ENCODE measurements at regions not wholly inside any gene's neighbourhood (a gene's known extent, or its start where the extent isn't known, plus 50 kb on each side); places are given as distances from the start of the nearest gene placed in this dataset.

DNA sequence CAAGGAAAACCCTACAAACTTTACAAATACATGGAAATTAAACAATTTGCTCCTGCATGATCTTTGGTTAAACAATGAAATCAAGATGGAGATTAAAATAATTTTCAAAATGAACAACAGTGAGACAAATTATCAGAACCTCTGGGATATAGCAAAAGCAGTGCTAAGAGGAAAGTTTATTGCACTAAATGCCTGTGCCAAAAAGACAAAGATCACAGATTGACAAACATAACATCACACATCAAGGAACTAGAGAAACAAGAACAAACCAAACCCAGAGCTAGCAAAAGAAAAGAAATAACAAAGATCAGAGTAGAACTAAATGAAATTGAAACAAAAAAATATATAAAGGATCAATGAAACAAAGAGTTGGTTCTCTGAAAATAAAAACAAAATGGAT, 95.2 kb upstream of the FBXO11 start:
- Histone ChIP-seq H3K9me3 (ENCODE audit: control insufficient read depth, insufficient read depth, low read length) (no peaks in the 10 kb centered on the region), H3K27ac (ENCODE audit: low read length) (no peak overlapping the region), H3K4me1 (ENCODE audit: control insufficient read depth, insufficient read depth, low read length) (no peaks in the 10 kb centered on the region), H3K36me3 (ENCODE audit: control insufficient read depth, insufficient read depth, low read length) (no peaks in the 10 kb centered on the region), H3K4me3 (ENCODE audit: low read length) (no peak overlapping the region), H3K27me3 (ENCODE audit: control insufficient read depth, insufficient read depth, low read length) (peaks cover 2% of the 10 kb centered on the region)
- Mint-ChIP-seq H3K4me1 (no peaks in the 10 kb centered on the region), H3K27ac (no peak overlapping the region), H3K27me3 (ENCODE audit: low read depth in 2 of 2) (peaks cover 7 to 29% of the 10 kb centered on the region in 2 donors), H3K36me3 (no peaks in the 10 kb centered on the region), H3K4me3 (no peak overlapping the region), H3K9me3 (no peaks in the 10 kb centered on the region)
- TF ChIP-seq, protein P1, sequence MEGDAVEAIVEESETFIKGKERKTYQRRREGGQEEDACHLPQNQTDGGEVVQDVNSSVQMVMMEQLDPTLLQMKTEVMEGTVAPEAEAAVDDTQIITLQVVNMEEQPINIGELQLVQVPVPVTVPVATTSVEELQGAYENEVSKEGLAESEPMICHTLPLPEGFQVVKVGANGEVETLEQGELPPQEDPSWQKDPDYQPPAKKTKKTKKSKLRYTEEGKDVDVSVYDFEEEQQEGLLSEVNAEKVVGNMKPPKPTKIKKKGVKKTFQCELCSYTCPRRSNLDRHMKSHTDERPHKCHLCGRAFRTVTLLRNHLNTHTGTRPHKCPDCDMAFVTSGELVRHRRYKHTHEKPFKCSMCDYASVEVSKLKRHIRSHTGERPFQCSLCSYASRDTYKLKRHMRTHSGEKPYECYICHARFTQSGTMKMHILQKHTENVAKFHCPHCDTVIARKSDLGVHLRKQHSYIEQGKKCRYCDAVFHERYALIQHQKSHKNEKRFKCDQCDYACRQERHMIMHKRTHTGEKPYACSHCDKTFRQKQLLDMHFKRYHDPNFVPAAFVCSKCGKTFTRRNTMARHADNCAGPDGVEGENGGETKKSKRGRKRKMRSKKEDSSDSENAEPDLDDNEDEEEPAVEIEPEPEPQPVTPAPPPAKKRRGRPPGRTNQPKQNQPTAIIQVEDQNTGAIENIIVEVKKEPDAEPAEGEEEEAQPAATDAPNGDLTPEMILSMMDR (IDR thresholded peaks at IDR 0.05), result no peak
- ATAC-seq (no peak), DNase-seq (no peak)
- intact Hi-C loops (cut with micrococcal nuclease), result no loop called here

DNA sequence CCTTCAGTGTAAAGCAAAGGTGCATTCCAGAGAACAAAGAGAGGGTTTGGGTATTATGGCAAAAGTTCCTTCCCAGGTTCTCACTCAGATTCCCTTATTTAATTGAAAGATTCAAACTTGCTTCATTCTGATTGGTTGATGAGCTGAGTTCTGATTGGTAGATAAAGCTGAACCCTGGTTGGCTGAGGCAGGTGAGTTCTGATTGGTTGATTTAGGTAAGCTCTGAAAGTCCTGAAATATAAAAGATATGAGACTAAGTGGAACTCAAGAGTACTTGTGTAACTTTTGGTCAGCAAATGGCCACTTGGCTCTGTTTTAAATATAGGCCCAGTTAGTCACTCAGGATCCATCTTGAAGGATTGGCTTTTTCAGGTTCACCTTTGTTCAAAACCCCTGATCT, 99.8 kb upstream of the FBXO11 start:
- Histone ChIP-seq H3K27ac (ENCODE audit: low read length) (no peak overlapping the region), H3K4me3 (ENCODE audit: low read length) (no peak overlapping the region), H3K4me1 (ENCODE audit: control insufficient read depth, insufficient read depth, low read length) (no peaks in the 10 kb centered on the region), H3K9me3 (ENCODE audit: control insufficient read depth, insufficient read depth, low read length) (no peaks in the 10 kb centered on the region), H3K27me3 (ENCODE audit: control insufficient read depth, insufficient read depth, low read length) (no peaks in the 10 kb centered on the region), H3K36me3 (ENCODE audit: control insufficient read depth, insufficient read depth, low read length) (no peaks in the 10 kb centered on the region)
- TF ChIP-seq, protein P1 (IDR thresholded peaks at IDR 0.05), result no peak
- DNase-seq (no peak), ATAC-seq (no peak)
- Mint-ChIP-seq H3K36me3 (no peaks in the 10 kb centered on the region), H3K27ac (no peak overlapping the region), H3K27me3 (ENCODE audit: low read depth in 2 of 2) (peaks cover 14 to 35% of the 10 kb centered on the region in 2 donors), H3K9me3 (no peaks in the 10 kb centered on the region), H3K4me3 (no peak overlapping the region), H3K4me1 (no peaks in the 10 kb centered on the region)
- intact Hi-C loops (cut with micrococcal nuclease), result no loop called here

DNA sequence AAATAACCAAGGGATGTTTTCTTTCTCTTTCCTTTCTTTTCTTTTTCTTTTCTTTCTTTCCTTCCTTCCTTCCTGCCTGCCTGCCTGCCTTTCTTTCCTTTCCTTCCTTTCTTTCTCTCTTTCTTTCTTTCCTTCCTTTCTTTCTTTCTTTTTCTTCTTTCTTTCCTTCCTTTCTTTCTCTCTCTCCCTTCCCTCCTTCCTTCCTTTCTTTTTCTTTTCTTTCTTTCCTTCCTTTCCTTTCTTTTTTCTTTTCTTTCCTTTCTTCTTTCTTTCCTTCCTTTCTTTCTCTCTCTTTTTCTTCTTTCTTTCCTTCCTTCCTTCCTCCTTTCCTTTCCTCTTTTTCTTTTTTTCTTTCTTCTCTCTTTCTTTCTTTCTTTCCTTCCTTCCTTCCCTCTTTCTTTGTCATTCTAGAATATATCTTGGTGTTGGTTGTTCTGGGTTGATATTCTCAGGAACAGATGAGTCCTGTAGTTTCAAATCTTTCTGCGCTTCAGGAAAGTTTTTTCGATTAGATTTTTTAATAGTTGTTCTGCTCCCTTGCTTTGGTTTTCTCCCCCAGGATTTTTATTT, 101.5 kb upstream of the FBXO11 start:
- Histone ChIP-seq H3K9me3 (ENCODE audit: control insufficient read depth, insufficient read depth, low read length) (no peaks in the 10 kb centered on the region), H3K36me3 (ENCODE audit: control insufficient read depth, insufficient read depth, low read length) (no peaks in the 10 kb centered on the region), H3K27me3 (ENCODE audit: control insufficient read depth, insufficient read depth, low read length) (no peaks in the 10 kb centered on the region), H3K4me1 (ENCODE audit: control insufficient read depth, insufficient read depth, low read length) (no peaks in the 10 kb centered on the region), H3K4me3 (ENCODE audit: low read length) (no peak overlapping the region), H3K27ac (ENCODE audit: low read length) (no peak overlapping the region)
- intact Hi-C loops (cut with micrococcal nuclease), result no loop called here
- H3K4me3 Mint-ChIP-seq, result no peak overlapping the region
- no peak overlapping the region for H3K27ac Mint-ChIP-seq
- DNase-seq (no peak), ATAC-seq (no peak)
- WGBS (ENCODE audit: insufficient coverage), result 96% methylated on average over 2 of the region's 2 CpGs
- no peaks in the 10 kb centered on the region for H3K36me3 Mint-ChIP-seq
- TF ChIP-seq, protein P1 (IDR thresholded peaks at IDR 0.05), result no peak
- H3K4me1 Mint-ChIP-seq, result no peaks in the 10 kb centered on the region
- H3K27me3 Mint-ChIP-seq (ENCODE audit: low read depth in 2 of 2), result peaks cover 11 to 41% of the 10 kb centered on the region in 2 donors
- H3K9me3 Mint-ChIP-seq, result no peaks in the 10 kb centered on the region

DNA sequence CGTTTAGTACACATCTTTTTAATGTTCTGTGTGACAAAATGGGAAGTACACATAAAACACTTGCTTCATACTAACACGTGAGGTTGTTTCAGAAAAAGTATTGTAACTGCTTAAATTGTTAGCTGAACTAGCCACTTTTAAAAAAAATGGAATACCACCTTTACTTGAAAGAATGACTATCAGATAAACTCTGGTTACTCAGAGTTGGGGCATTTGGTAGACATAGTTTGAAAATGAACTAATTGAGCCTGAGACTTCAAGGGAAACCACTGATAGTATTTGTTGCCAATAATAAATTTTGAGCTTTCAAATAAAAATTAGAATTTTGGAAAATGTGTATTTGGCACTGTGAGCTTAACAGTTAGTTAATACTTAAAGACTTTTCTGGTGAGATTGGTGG, 103.0 kb upstream of the FBXO11 start:
- Mint-ChIP-seq H3K9me3 (no peaks in the 10 kb centered on the region), H3K36me3 (no peaks in the 10 kb centered on the region)

More for the DNA sequence above, 103.0 kb upstream of the FBXO11 start:
- H3K27ac ChIP-seq (ENCODE audit: low read length), result no peak overlapping the region
- H3K4me3 ChIP-seq (ENCODE audit: low read length), result no peak overlapping the region
- Mint-ChIP-seq H3K27ac (no peak overlapping the region), H3K4me3 (no peak overlapping the region), H3K27me3 (ENCODE audit: low read depth in 2 of 2) (peaks cover 10 to 46% of the 10 kb centered on the region in 2 donors), H3K4me1 (no peaks in the 10 kb centered on the region)
- DNase-seq, result no peak
- no peaks in the 10 kb centered on the region for H3K36me3 ChIP-seq (ENCODE audit: control insufficient read depth, insufficient read depth, low read length)
- TF ChIP-seq, protein P1 (IDR thresholded peaks at IDR 0.05), result no peak
- intact Hi-C loops (cut with micrococcal nuclease), result no loop called here
- ATAC-seq, result no peak
- H3K27me3 ChIP-seq (ENCODE audit: control insufficient read depth, insufficient read depth, low read length), result no peaks in the 10 kb centered on the region
- no peaks in the 10 kb centered on the region for H3K4me1 ChIP-seq (ENCODE audit: control insufficient read depth, insufficient read depth, low read length)
- WGBS (ENCODE audit: insufficient coverage), result no CpG with 5 or more reads among the region's 2 CpGs
- H3K9me3 ChIP-seq (ENCODE audit: control insufficient read depth, insufficient read depth, low read length), result no peaks in the 10 kb centered on the region

All from natural killer cell (primary cell).